Loucy (cell line): ENCODE measurements at regions not wholly inside any gene's neighbourhood (a gene's known extent, or its start where the extent isn't known, plus 50 kb on each side); places are given as distances from the start of the nearest gene placed in this dataset.

Experiments
- H2AFZ ChIP-seq: fragments of 200-600 bp; sonication (generic); 2 replicates; pipeline ENCODE4 v1.6.0; 2016; ENCODE audit warnings: antibody characterized with exemption, mild to moderate bottlenecking, low read length, moderate library complexity
- H3F3A ChIP-seq: fragments of 200-600 bp; 2 replicates; pipeline ENCODE4 v1.6.0; 2016; ENCODE audit warnings: antibody characterized with exemption, low read depth, mild to moderate bottlenecking
- H3K27me3 ChIP-seq: fragments of 200-600 bp; sonication (generic); 2 replicates; pipeline ENCODE4 v1.6.1; 2014; ENCODE audit warnings: low read length, mild to moderate bottlenecking; ENCODE audit not compliant: insufficient read depth, poor library complexity, severe bottlenecking
- H3K36me3 ChIP-seq: fragments of 200-600 bp; sonication (generic); 2 replicates; pipeline ENCODE4 v1.6.1; 2016; ENCODE audit warnings: low read length; ENCODE audit not compliant: insufficient read depth
- H3K4me1 ChIP-seq: fragments of 200-600 bp; sonication (generic); 2 replicates; pipeline ENCODE4 v1.5.1; 2014; ENCODE audit warnings: low read length, mild to moderate bottlenecking; ENCODE audit not compliant: insufficient read depth, poor library complexity, severe bottlenecking
- H3K4me2 ChIP-seq: fragments of 200-600 bp; sonication (generic); 2 replicates; pipeline ENCODE4 v1.6.0; 2014; ENCODE audit warnings: antibody characterized with exemption, low read length, low read depth, mild to moderate bottlenecking; ENCODE audit not compliant: poor library complexity, severe bottlenecking
- H3K4me3 ChIP-seq: fragments of 200-600 bp; sonication (generic); 2 replicates; pipeline ENCODE4 v1.5.1; 2014; ENCODE audit warnings: low read length, mild to moderate bottlenecking, mixed read lengths; ENCODE audit not compliant: poor library complexity, severe bottlenecking
- H3K79me2 ChIP-seq: fragments of 200-600 bp; sonication (generic); 2 replicates; pipeline ENCODE4 v1.6.1; 2014; ENCODE audit warnings: low read length; ENCODE audit not compliant: insufficient read depth
- H3K9ac ChIP-seq: fragments of 200-600 bp; sonication (generic); 2 replicates; pipeline ENCODE4 v1.6.0; 2014; ENCODE audit warnings: mild to moderate bottlenecking, low read depth, low read length, moderate library complexity; ENCODE audit not compliant: poor library complexity, severe bottlenecking
- H3K9me2 ChIP-seq: fragments of 200-600 bp; sonication (generic); replicated peaks from 2 replicates; pipeline ENCODE4 v1.6.1; 2016; ENCODE audit warnings: low read depth, low read length, mixed read lengths
- H3K9me3 ChIP-seq: fragments of 200-600 bp; sonication (generic); 2 replicates; pipeline ENCODE4 v1.6.1; 2014; ENCODE audit warnings: mild to moderate bottlenecking, antibody characterized with exemption, low read length, low read depth; ENCODE audit not compliant: insufficient read depth
- H4K20me1 ChIP-seq: fragments of 200-600 bp; sonication (generic); 2 replicates; pipeline ENCODE4 v1.6.0; 2014; ENCODE audit warnings: antibody characterized with exemption, low read length, mild to moderate bottlenecking; ENCODE audit not compliant: insufficient read depth, poor library complexity, severe bottlenecking
- EZH2phosphoT487 ChIP-seq: fragments of 200-600 bp; IDR thresholded peaks from 2 replicates; pipeline ENCODE4 v1.6.1; 2018; ENCODE audit warnings: antibody characterized with exemption, mild to moderate bottlenecking, moderate library complexity, borderline replicate concordance
- TF ChIP-seq, protein P1 (sequence below): fragments of 200-600 bp; sonication (generic); conservative IDR thresholded peaks from 2 replicates; pipeline ENCODE4 v1.5.1; 2014; ENCODE audit warnings: mild to moderate bottlenecking, antibody characterized with exemption, low read length

DNA sequence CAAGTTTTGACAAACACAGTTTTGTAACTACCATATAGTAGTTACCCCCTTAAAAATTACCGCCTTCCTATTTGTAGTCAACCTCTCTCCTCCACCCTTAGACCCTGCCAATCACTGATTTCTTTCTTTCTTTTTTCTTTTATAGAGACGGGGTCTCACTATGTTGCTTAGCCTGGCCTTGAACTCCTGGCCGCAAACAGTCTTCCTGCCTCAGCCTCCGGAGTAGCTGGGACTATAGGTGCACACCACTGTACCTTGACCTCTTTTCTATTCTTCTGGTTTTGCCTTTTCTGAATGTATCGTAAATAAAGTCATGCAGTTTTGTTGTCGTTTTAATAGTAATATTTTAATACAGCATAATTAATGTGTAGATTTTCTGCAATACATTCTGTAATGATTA, 460.3 kb downstream of the EPM2A start:
- no peaks in the 10 kb centered on the region for H3K36me3 ChIP-seq
- no peaks in the 10 kb centered on the region for H3K9me2 ChIP-seq
- no peaks in the 10 kb centered on the region for H3K9me3 ChIP-seq
- no peak overlapping the region for H2AFZ ChIP-seq
- no peak for TF ChIP-seq EZH2phosphoT487
- TF ChIP-seq, protein P1, sequence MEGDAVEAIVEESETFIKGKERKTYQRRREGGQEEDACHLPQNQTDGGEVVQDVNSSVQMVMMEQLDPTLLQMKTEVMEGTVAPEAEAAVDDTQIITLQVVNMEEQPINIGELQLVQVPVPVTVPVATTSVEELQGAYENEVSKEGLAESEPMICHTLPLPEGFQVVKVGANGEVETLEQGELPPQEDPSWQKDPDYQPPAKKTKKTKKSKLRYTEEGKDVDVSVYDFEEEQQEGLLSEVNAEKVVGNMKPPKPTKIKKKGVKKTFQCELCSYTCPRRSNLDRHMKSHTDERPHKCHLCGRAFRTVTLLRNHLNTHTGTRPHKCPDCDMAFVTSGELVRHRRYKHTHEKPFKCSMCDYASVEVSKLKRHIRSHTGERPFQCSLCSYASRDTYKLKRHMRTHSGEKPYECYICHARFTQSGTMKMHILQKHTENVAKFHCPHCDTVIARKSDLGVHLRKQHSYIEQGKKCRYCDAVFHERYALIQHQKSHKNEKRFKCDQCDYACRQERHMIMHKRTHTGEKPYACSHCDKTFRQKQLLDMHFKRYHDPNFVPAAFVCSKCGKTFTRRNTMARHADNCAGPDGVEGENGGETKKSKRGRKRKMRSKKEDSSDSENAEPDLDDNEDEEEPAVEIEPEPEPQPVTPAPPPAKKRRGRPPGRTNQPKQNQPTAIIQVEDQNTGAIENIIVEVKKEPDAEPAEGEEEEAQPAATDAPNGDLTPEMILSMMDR: no peak
- H3K27me3 ChIP-seq: no peaks in the 10 kb centered on the region
- no peaks in the 10 kb centered on the region for H3K4me1 ChIP-seq
- H3F3A ChIP-seq: no peaks in the 10 kb centered on the region
- no peak overlapping the region for H3K4me3 ChIP-seq
- H4K20me1 ChIP-seq: no peaks in the 10 kb centered on the region
- no peaks in the 10 kb centered on the region for H3K79me2 ChIP-seq
- no peak overlapping the region for H3K9ac ChIP-seq
- H3K4me2 ChIP-seq: no peak overlapping the region

DNA sequence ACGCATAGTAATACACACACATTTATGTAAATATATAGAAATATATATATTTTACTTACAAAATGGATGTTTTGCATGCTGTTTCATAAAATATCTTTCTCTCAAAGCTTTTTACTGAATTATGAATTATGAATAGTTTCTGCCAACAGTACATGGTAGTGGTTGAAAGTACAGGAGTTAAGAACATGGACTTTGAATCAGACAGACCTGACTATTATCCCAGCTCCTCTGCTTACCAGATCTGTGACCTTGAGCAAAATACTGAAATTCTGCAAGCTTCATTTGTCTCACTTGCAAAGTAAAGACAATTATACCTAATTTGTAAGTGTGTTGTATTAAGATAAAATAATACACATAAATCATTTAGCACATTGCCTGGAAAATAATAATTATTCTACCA, 459.5 kb downstream of the EPM2A start:
- Histone ChIP-seq H3K4me2 (no peak overlapping the region), H3K9ac (no peak overlapping the region), H4K20me1 (no peaks in the 10 kb centered on the region), H3K4me1 (no peaks in the 10 kb centered on the region), H3K79me2 (no peaks in the 10 kb centered on the region), H3K9me3 (no peaks in the 10 kb centered on the region), H3K36me3 (no peaks in the 10 kb centered on the region), H2AFZ (no peak overlapping the region), H3K4me3 (no peak overlapping the region), H3K9me2 (no peaks in the 10 kb centered on the region), H3K27me3 (no peaks in the 10 kb centered on the region), H3F3A (no peaks in the 10 kb centered on the region)
- TF ChIP-seq, protein P1: no peak
- no peak for TF ChIP-seq EZH2phosphoT487

DNA sequence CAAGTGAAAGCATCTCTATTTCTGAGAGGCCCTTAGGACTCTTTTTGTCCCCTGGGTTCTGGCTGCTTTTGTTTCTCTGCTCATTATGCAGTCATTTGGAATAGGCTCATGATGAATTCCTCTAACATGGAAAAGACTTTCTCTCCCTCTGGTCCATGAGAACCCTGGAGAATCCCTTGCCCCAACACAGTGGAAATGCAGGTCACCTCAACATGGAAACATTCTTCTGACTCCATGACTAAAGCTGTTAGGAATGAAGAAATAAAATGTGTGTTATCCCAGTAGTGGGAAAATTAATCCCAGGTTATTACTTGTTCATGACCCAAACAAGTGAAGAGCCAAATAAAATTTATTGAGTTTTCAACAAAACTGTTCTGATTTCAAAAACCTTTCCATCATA, 458.6 kb downstream of the EPM2A start:
- Histone ChIP-seq H3F3A (no peaks in the 10 kb centered on the region), H2AFZ (no peak overlapping the region), H3K79me2 (no peaks in the 10 kb centered on the region), H3K9me2 (no peaks in the 10 kb centered on the region), H3K4me1 (no peaks in the 10 kb centered on the region), H3K4me2 (no peak overlapping the region), H3K9ac (no peak overlapping the region), H3K4me3 (no peak overlapping the region), H4K20me1 (no peaks in the 10 kb centered on the region), H3K27me3 (no peaks in the 10 kb centered on the region), H3K36me3 (no peaks in the 10 kb centered on the region), H3K9me3 (no peaks in the 10 kb centered on the region)
- TF ChIP-seq, protein P1: no peak
- TF ChIP-seq EZH2phosphoT487: no peak
